ENCODE measurements at regions not wholly inside any gene's neighbourhood (a gene's known extent, or its start where the extent isn't known, plus 50 kb on each side); places are given as distances from the start of the nearest gene placed in this dataset.

GRCh38 chr2:172358691-172359556 is 68.5 kb upstream of the ITGA6 start:
- H3K4me1 ChIP-seq (ENCODE audit: control insufficient read depth in 2 of 2, insufficient read depth in 1 of 2, low read depth in 1 of 2, low read length in 2 of 2) = no peaks in the 10 kb centered on the region
- H2BK15ac ChIP-seq (ENCODE audit: low read length) = no peak overlapping the region
- H3K9ac ChIP-seq (ENCODE audit: low read depth, low read length, poor library complexity) = no peak overlapping the region
- no peak overlapping the region for H3K4ac ChIP-seq (ENCODE audit: low read length)
- H3K27me3 ChIP-seq (ENCODE audit: control insufficient read depth in 3 of 3, insufficient read depth in 3 of 3, low read depth in 1 of 3, low read length in 3 of 3) = peaks cover 0 to 2% (median 0%) of the 10 kb centered on the region in 3 experiments
- H2BK5ac ChIP-seq (ENCODE audit: low read length) = no peak overlapping the region
- no CpG with 5 or more reads among the region's 12 CpGs for WGBS, 2 donors (ENCODE audit: extremely low coverage in 2 of 2, insufficient read length in 2 of 2, insufficient replicate concordance in 1 of 2)
- peak overlapping the region; percentile 52 for H3K23ac ChIP-seq (ENCODE audit: low read depth, low read length, poor library complexity)
- no peak overlapping the region for H2BK120ac ChIP-seq (ENCODE audit: low read depth, low read length)
- no peak overlapping the region for H2BK12ac ChIP-seq (ENCODE audit: low read length)
- no peak overlapping the region for H4K91ac ChIP-seq (ENCODE audit: low read depth, low read length, poor library complexity)
- no peak overlapping the region for H3K4me3 ChIP-seq (ENCODE audit: low read length in 2 of 2)
- H3K36me3 ChIP-seq (replicated peaks in 1 of 2; ENCODE audit: control insufficient read depth in 2 of 2, insufficient read depth in 2 of 2, low read length in 2 of 2) = no peaks in the 10 kb centered on the region
- no peak for DNase-seq (ENCODE audit: low spot score)
- H3K27ac ChIP-seq (replicated peaks; ENCODE audit: low read length) = no peak overlapping the region
- peaks cover 0 to 2% of the 10 kb centered on the region in 2 donors for H3K9me3 ChIP-seq (replicated peaks in 1 of 2; ENCODE audit: control insufficient read depth in 2 of 2, insufficient read depth in 1 of 2, low read depth in 1 of 2, low read length in 2 of 2)
- H3K14ac ChIP-seq (ENCODE audit: low read length) = no peak overlapping the region
- H3K4me2 ChIP-seq (ENCODE audit: insufficient read depth, low read length, poor library complexity, severe bottlenecking) = no peak overlapping the region
- no peak overlapping the region for H4K8ac ChIP-seq (ENCODE audit: low read depth, low read length)
- H2AFZ ChIP-seq (ENCODE audit: low read length) = no peak overlapping the region
- H3K18ac ChIP-seq (ENCODE audit: low read length) = peak overlapping the region; percentile 23
- no peak overlapping the region for H2AK5ac ChIP-seq (ENCODE audit: low read depth, low read length)
- H3K79me1 ChIP-seq (ENCODE audit: low read depth, low read length) = no peaks in the 10 kb centered on the region

- WGBS, 2 donors (ENCODE audit: extremely low coverage in 2 of 2, insufficient read length in 2 of 2, insufficient replicate concordance in 1 of 2) = no CpG with 5 or more reads among the region's 3 CpGs
- Histone ChIP-seq H3K4ac (ENCODE audit: low read length) (no peak overlapping the region), H4K8ac (ENCODE audit: low read depth, low read length) (no peak overlapping the region), H2BK12ac (ENCODE audit: low read length) (no peak overlapping the region), H4K91ac (ENCODE audit: low read depth, low read length, poor library complexity) (no peak overlapping the region), H3K27ac (replicated peaks; ENCODE audit: low read length) (no peak overlapping the region), H3K36me3 (replicated peaks in 1 of 2; ENCODE audit: control insufficient read depth in 2 of 2, insufficient read depth in 2 of 2, low read length in 2 of 2) (no peaks in the 10 kb centered on the region), H3K18ac (ENCODE audit: low read length) (no peak overlapping the region), H3K4me2 (ENCODE audit: insufficient read depth, low read length, poor library complexity, severe bottlenecking) (no peak overlapping the region), H2AK5ac (ENCODE audit: low read depth, low read length) (no peak overlapping the region), H2BK120ac (ENCODE audit: low read depth, low read length) (no peak overlapping the region), H2AFZ (ENCODE audit: low read length) (no peak overlapping the region), H3K9me3 (replicated peaks in 1 of 2; ENCODE audit: control insufficient read depth in 2 of 2, insufficient read depth in 1 of 2, low read depth in 1 of 2, low read length in 2 of 2) (no peaks in the 10 kb centered on the region), H3K9ac (ENCODE audit: low read depth, low read length, poor library complexity) (no peak overlapping the region), H3K14ac (ENCODE audit: low read length) (no peak overlapping the region), H3K79me1 (ENCODE audit: low read depth, low read length) (no peaks in the 10 kb centered on the region), H3K27me3 (ENCODE audit: control insufficient read depth in 3 of 3, insufficient read depth in 3 of 3, low read depth in 1 of 3, low read length in 3 of 3) (peaks cover 0 to 4% (median 0%) of the 10 kb centered on the region in 3 experiments), H3K4me1 (ENCODE audit: control insufficient read depth in 2 of 2, insufficient read depth in 1 of 2, low read depth in 1 of 2, low read length in 2 of 2) (no peaks in the 10 kb centered on the region), H3K4me3 (ENCODE audit: low read length in 2 of 2) (no peak overlapping the region), H3K23ac (ENCODE audit: low read depth, low read length, poor library complexity) (no peak overlapping the region), H2BK15ac (ENCODE audit: low read length) (no peak overlapping the region), H2BK5ac (ENCODE audit: low read length) (no peak overlapping the region)
- no peak for DNase-seq (ENCODE audit: low spot score)
These were observed 66.0 kb upstream of the ITGA6 start for GRCh38 chr2:172361360-172361759.

GRCh38 chr2:172361840-172362239 is 65.5 kb upstream of the ITGA6 start:
- H2BK5ac ChIP-seq (ENCODE audit: low read length) = no peak overlapping the region
- no peaks in the 10 kb centered on the region for H3K36me3 ChIP-seq (replicated peaks in 1 of 2; ENCODE audit: control insufficient read depth in 2 of 2, insufficient read depth in 2 of 2, low read length in 2 of 2)
- no peaks in the 10 kb centered on the region for H3K79me1 ChIP-seq (ENCODE audit: low read depth, low read length)
- H3K27ac ChIP-seq (replicated peaks; ENCODE audit: low read length) = no peak overlapping the region
- no CpG with 5 or more reads among the region's 6 CpGs for WGBS, 2 donors (ENCODE audit: extremely low coverage in 2 of 2, insufficient read length in 2 of 2, insufficient replicate concordance in 1 of 2)
- no peak overlapping the region for H2AK5ac ChIP-seq (ENCODE audit: low read depth, low read length)
- no peaks in the 10 kb centered on the region for H3K4me1 ChIP-seq (ENCODE audit: control insufficient read depth in 2 of 2, insufficient read depth in 1 of 2, low read depth in 1 of 2, low read length in 2 of 2)
- H3K27me3 ChIP-seq (ENCODE audit: control insufficient read depth in 3 of 3, insufficient read depth in 3 of 3, low read depth in 1 of 3, low read length in 3 of 3) = peaks cover 0 to 4% (median 0%) of the 10 kb centered on the region in 3 experiments
- H3K9ac ChIP-seq (ENCODE audit: low read depth, low read length, poor library complexity) = no peak overlapping the region
- no peak overlapping the region for H2BK12ac ChIP-seq (ENCODE audit: low read length)
- no peak overlapping the region for H2AFZ ChIP-seq (ENCODE audit: low read length)
- no peak overlapping the region for H4K91ac ChIP-seq (ENCODE audit: low read depth, low read length, poor library complexity)
- no peak overlapping the region for H2BK15ac ChIP-seq (ENCODE audit: low read length)
- H3K4ac ChIP-seq (ENCODE audit: low read length) = no peak overlapping the region
- no peak overlapping the region for H2BK120ac ChIP-seq (ENCODE audit: low read depth, low read length)
- no peaks in the 10 kb centered on the region for H3K9me3 ChIP-seq (replicated peaks in 1 of 2; ENCODE audit: control insufficient read depth in 2 of 2, insufficient read depth in 1 of 2, low read depth in 1 of 2, low read length in 2 of 2)
- no peak overlapping the region for H4K8ac ChIP-seq (ENCODE audit: low read depth, low read length)
- no peak overlapping the region for H3K18ac ChIP-seq (ENCODE audit: low read length)
- H3K4me2 ChIP-seq (ENCODE audit: insufficient read depth, low read length, poor library complexity, severe bottlenecking) = no peak overlapping the region
- H3K14ac ChIP-seq (ENCODE audit: low read length) = no peak overlapping the region
- no peak for DNase-seq (ENCODE audit: low spot score)
- no peak overlapping the region for H3K23ac ChIP-seq (ENCODE audit: low read depth, low read length, poor library complexity)
- H3K4me3 ChIP-seq (ENCODE audit: low read length in 2 of 2) = no peak overlapping the region

- Histone ChIP-seq H3K27me3 (ENCODE audit: control insufficient read depth in 3 of 3, insufficient read depth in 3 of 3, low read depth in 1 of 3, low read length in 3 of 3) (peaks cover 0 to 4% (median 0%) of the 10 kb centered on the region in 3 experiments), H3K36me3 (replicated peaks in 1 of 2; ENCODE audit: control insufficient read depth in 2 of 2, insufficient read depth in 2 of 2, low read length in 2 of 2) (no peaks in the 10 kb centered on the region), H3K9ac (ENCODE audit: low read depth, low read length, poor library complexity) (no peak overlapping the region), H3K4me1 (ENCODE audit: control insufficient read depth in 2 of 2, insufficient read depth in 1 of 2, low read depth in 1 of 2, low read length in 2 of 2) (no peaks in the 10 kb centered on the region), H3K23ac (ENCODE audit: low read depth, low read length, poor library complexity) (no peak overlapping the region), H2BK5ac (ENCODE audit: low read length) (no peak overlapping the region), H3K79me1 (ENCODE audit: low read depth, low read length) (no peaks in the 10 kb centered on the region), H4K91ac (ENCODE audit: low read depth, low read length, poor library complexity) (no peak overlapping the region), H2AFZ (ENCODE audit: low read length) (no peak overlapping the region), H3K18ac (ENCODE audit: low read length) (no peak overlapping the region), H3K9me3 (replicated peaks in 1 of 2; ENCODE audit: control insufficient read depth in 2 of 2, insufficient read depth in 1 of 2, low read depth in 1 of 2, low read length in 2 of 2) (peaks cover 0 to 10% of the 10 kb centered on the region in 2 donors), H3K27ac (replicated peaks; ENCODE audit: low read length) (no peak overlapping the region), H3K14ac (ENCODE audit: low read length) (no peak overlapping the region), H3K4ac (ENCODE audit: low read length) (no peak overlapping the region), H2BK15ac (ENCODE audit: low read length) (no peak overlapping the region), H3K4me2 (ENCODE audit: insufficient read depth, low read length, poor library complexity, severe bottlenecking) (no peak overlapping the region), H3K4me3 (ENCODE audit: low read length in 2 of 2) (no peak overlapping the region), H2BK120ac (ENCODE audit: low read depth, low read length) (no peak overlapping the region), H2BK12ac (ENCODE audit: low read length) (no peak overlapping the region), H4K8ac (ENCODE audit: low read depth, low read length) (no peak overlapping the region), H2AK5ac (ENCODE audit: low read depth, low read length) (no peak overlapping the region)
- no CpG with 5 or more reads among the region's 1 CpG for WGBS, 2 donors (ENCODE audit: extremely low coverage in 2 of 2, insufficient read length in 2 of 2, insufficient replicate concordance in 1 of 2)
- DNase-seq (ENCODE audit: low spot score) = no peak
These were observed 63.1 kb upstream of the ITGA6 start for GRCh38 chr2:172364261-172364660.
